GM12873 (cell line): ENCODE measurements at regions not wholly inside any gene's neighbourhood (a gene's known extent, or its start where the extent isn't known, plus 50 kb on each side); places are given as distances from the start of the nearest gene placed in this dataset.

Experiments
- CTCF ChIP-seq: IDR thresholded peaks from 2 replicates; pipeline ENCODE4 v1.5.1; 2012; ENCODE audit warnings: low read depth, mild to moderate bottlenecking, moderate library complexity, low read length, control low read depth; ENCODE audit not compliant: insufficient read depth; ENCODE audit errors: missing control alignments

DNA sequence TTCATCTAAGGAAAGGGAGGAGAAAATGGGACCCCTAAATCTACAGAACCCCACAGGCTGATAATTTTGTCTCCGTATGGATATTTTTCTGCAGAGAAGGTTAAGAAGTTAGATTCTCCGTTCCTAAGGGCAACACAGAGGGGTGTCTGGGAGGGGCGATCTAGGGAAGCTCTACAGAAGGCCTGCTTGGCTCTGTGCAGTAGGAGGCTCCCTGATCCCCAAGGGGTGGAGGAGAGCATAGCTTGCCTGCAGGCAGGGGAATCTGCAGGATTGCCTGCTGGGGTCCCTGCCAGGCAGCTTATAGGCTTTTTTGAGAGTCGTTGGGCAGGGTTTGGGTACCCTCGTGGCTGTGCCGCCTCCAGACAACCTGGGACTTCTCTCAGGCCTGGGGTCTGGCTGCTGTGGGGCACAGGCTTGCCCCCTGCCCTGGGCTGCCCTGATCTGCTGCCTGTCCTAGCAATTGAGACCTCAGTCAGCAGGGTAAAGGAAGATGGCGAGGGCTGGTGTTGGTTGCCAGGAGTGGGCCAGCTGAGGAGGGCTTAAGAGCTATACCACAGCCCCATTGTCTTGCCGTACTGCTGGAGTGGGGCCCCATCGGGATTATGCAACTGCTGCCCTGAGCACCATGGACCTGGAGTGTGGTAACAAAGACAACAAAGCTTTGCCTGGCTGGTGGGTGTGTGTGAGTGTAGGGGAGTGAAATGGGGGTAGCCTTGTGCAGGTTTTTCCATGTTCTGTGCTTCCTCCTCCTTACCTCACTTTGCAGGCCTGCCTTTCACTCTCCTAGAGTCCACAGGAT, 74.1 kb downstream of the EFNB1 start:
- no peak for TF ChIP-seq CTCF

GRCh38 chrX:68901519-68901918, 72.7 kb downstream of the EFNB1 start:
- TF ChIP-seq CTCF = no peak

GRCh38 chrX:68898598-68898997, 69.8 kb downstream of the EFNB1 start:
- no peak for TF ChIP-seq CTCF

GRCh38 chrX:68897118-68897945, 68.5 kb downstream of the EFNB1 start:
- TF ChIP-seq CTCF = no peak

DNA sequence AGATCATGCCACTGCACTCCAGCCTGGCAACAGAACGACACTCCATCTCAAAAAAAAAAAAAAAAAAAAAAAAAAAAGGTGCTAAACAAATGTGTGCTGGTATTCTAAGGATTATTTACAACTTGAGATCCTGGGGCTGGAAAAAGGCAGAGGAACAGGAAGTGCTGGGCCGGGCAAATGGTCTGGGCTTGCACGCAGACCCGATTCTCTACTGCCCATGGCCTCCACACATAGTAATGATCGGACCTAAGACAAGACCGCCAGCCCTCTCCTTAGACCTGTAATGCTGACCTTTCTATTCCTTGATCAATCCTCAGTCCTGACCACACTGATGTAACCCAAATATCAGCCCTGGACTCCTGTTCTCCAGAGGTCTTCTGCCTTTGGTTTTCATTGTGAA, 67.8 kb downstream of the EFNB1 start:
- TF ChIP-seq CTCF = no peak

DNA sequence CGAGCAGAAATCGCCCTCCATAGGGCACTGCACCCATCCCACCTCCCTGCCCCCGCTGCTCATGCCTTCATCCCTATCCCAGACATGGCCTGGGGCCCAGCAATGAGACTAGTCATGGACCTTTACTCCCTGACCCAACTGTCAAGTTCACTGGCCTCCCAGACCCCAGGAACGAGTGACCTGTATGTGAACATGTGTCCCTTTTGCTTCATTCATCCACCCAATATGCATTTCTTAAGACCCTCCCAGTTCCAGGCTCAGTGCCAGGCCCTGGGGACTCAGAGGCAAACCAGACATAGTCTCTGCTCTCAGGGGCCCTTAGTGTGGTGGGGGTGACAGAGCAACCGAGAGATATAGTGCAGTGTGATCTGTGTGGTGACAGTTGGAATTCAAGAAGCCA, 67.0 kb downstream of the EFNB1 start:
- TF ChIP-seq CTCF = no peak

DNA sequence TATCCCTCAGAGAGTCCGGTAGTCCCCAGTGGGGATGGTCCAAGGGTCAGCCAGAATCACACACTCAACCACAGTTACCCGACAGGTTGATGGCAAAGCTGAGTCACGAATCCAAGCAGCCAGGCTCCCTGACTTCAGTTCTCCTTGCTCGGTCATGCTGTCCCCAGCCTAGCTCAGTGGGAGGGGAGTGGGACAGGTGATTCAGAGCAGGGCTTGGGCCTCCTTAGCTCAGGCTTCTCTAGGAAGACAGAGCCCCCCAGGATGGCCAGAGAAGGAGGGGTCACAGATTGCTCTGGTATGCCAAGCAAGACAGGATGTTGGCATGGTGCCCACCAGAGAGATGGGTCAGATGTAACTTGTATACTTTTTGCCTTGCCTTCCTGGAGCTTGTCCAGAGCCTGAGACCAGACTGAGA, 66.5 kb downstream of the EFNB1 start:
- TF ChIP-seq CTCF = no peak
